H1 (cell line): ENCODE measurements at regions not wholly inside any gene's neighbourhood (a gene's known extent, or its start where the extent isn't known, plus 50 kb on each side); places are given as distances from the start of the nearest gene placed in this dataset.

Source experiments
- CHD1 ChIP-seq: IDR thresholded peaks from 2 replicates; pipeline ENCODE4 v1.6.1; 2012; ENCODE audit warnings: low read depth, low read length, improper control_type of control experiment
- CHD7 ChIP-seq: fragments of 300-600 bp; sonication (generic); IDR thresholded peaks from 2 replicates; pipeline ENCODE4 v1.7.1; 2012; ENCODE audit warnings: low read length, moderate library complexity, mild to moderate bottlenecking, inconsistent platforms; ENCODE audit not compliant: insufficient replicate concordance

- TF ChIP-seq CHD7 (no peak), CHD1 (no peak)
- TF ChIP-seq, all 59 proteins: peak for 0
Measured at GRCh38 chr1:185626344-185626743, 107.8 kb upstream of the HMCN1 start (continued).
